ENCODE measurements at regions not wholly inside any gene's neighbourhood (a gene's known extent, or its start where the extent isn't known, plus 50 kb on each side); places are given as distances from the start of the nearest gene placed in this dataset.

- 90 to 100% methylated on average over 1 to 2 of the region's 2 CpGs for WGBS, 2 donors
- H3K36me3 ChIP-seq: no peaks in the 10 kb centered on the region
- TF ChIP-seq POLR2A (IDR thresholded peaks at IDR 0.05) (no peak), CTCF (IDR thresholded peaks at IDR 0.05) (peak in 1 of 6 experiments; percentile 12)
- no peak for DNase-seq
- intact Hi-C loops (cut with DNase I): no loop called here
- no peaks in the 10 kb centered on the region for H3K9me3 ChIP-seq
- no peaks in the 10 kb centered on the region for H3K4me1 ChIP-seq
- H3K27ac ChIP-seq: no peak overlapping the region
- H3K27me3 ChIP-seq: no peaks in the 10 kb centered on the region
- no peak overlapping the region for H3K4me3 ChIP-seq
These were observed 291.0 kb downstream of the ADGRL2 start for GRCh38 chr1:82091729-82092128.

DNA sequence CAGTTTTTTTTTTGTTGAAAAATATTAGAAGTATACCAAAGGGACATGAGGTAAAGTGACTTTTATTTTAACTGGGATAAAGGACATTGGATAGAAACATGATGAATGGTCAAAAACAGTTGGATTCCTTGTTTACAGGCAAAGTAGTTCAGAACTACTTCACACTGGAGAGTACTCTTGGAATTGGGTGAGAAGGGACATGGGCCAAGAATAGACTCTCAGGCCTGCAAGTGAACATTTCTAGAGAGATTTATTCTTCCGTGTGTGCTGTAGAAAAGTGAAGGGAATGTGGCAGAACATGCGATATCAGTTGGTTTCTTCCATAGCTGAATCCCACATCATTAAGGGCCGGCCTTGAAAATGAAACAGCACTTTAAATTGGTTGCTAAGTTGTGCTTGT lies 290.5 kb downstream of the ADGRL2 start:
- H3K27ac ChIP-seq: no peak overlapping the region
- H3K27me3 ChIP-seq: no peaks in the 10 kb centered on the region
- intact Hi-C loops (cut with DNase I): no loop called here
- no peaks in the 10 kb centered on the region for H3K4me1 ChIP-seq
- WGBS, 2 donors: 90% methylated on average over 3 of the region's 3 CpGs
- no peaks in the 10 kb centered on the region for H3K36me3 ChIP-seq
- no peaks in the 10 kb centered on the region for H3K9me3 ChIP-seq
- H3K4me3 ChIP-seq: no peak overlapping the region
- no peak for DNase-seq
- TF ChIP-seq CTCF (IDR thresholded peaks at IDR 0.05) (no peak), POLR2A (IDR thresholded peaks at IDR 0.05) (no peak)

GRCh38 chr1:82090104-82090503 lies 289.4 kb downstream of the ADGRL2 start:
- no peaks in the 10 kb centered on the region for H3K36me3 ChIP-seq

DNA sequence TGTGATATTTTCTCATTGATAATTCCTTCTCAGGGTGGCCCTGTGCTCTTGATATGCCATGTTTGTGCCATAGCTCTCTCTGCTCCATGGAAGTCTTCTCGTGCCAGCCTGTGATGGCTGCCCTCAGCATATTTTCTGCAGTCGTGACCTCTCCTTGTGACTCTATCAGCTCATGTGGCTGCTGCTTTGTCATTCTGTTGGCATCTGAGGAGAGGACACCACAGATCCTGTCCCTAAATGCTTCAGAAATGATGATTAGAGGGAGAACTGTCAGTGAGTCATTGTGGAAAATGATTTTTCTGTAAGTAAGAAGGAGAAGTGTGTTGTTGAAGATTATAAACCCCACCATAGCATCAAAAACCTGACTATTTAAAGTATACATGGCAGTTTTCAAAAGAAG lies 286.0 kb downstream of the ADGRL2 start:
- no peak for TF ChIP-seq POLR2A (IDR thresholded peaks at IDR 0.05)
- no peak for TF ChIP-seq CTCF (IDR thresholded peaks at IDR 0.05)

More at GRCh38 chr1:82090104-82090503, 289.4 kb downstream of the ADGRL2 start:
- H3K27me3 ChIP-seq: no peaks in the 10 kb centered on the region
- H3K9me3 ChIP-seq: no peaks in the 10 kb centered on the region
- no peaks in the 10 kb centered on the region for H3K4me1 ChIP-seq
- intact Hi-C loops (cut with DNase I): no loop called here
- no peak overlapping the region for H3K27ac ChIP-seq
- no peak overlapping the region for H3K4me3 ChIP-seq
- no peak for DNase-seq
- TF ChIP-seq POLR2A (IDR thresholded peaks at IDR 0.05) (no peak), CTCF (IDR thresholded peaks at IDR 0.05) (peak in 2 of 6 experiments; percentile 29 to 42)
- 75 to 83% methylated on average over 1 of the region's 1 CpG for WGBS, 2 donors

GRCh38 chr1:82079607-82080006 lies 278.9 kb downstream of the ADGRL2 start:
- no peaks in the 10 kb centered on the region for H3K9me3 ChIP-seq

More for the DNA sequence above, 286.0 kb downstream of the ADGRL2 start:
- Histone ChIP-seq H3K9me3 (no peaks in the 10 kb centered on the region), H3K4me3 (no peak overlapping the region), H3K27me3 (no peaks in the 10 kb centered on the region), H3K36me3 (no peaks in the 10 kb centered on the region), H3K27ac (no peak overlapping the region), H3K4me1 (no peaks in the 10 kb centered on the region)
- WGBS, 2 donors: 50 to 100% methylated on average over 1 to 2 of the region's 2 CpGs
- intact Hi-C loops (cut with DNase I): no loop called here
- no peak for DNase-seq

More at GRCh38 chr1:82079607-82080006, 278.9 kb downstream of the ADGRL2 start:
- 67 to 71% methylated on average over 1 of the region's 1 CpG for WGBS, 2 donors
- DNase-seq: no peak
- Histone ChIP-seq H3K4me3 (no peak overlapping the region), H3K4me1 (no peaks in the 10 kb centered on the region), H3K27ac (no peak overlapping the region), H3K36me3 (no peaks in the 10 kb centered on the region), H3K27me3 (no peaks in the 10 kb centered on the region)
- intact Hi-C loops (cut with DNase I): no loop called here
- TF ChIP-seq POLR2A (IDR thresholded peaks at IDR 0.05) (no peak), CTCF (IDR thresholded peaks at IDR 0.05) (no peak)
